Sigmoid colon (tissue), 6 donors: ENCODE measurements at regions not wholly inside any gene's neighbourhood (a gene's known extent, or its start where the extent isn't known, plus 50 kb on each side); places are given as distances from the start of the nearest gene placed in this dataset.

ENCODE experiments used
- DNase-seq: peaks from one replicate; pipeline ENCODE4 v3.0.0-alpha.2; 2019
- H3K27ac ChIP-seq, 4 donors: fragments of 200-600 bp; sonication (generic); one replicate each; pipeline ENCODE4 v1.5.1; 2016 to 2019; ENCODE audit warnings: mild to moderate bottlenecking in 1 of 4
- H3K27me3 ChIP-seq, 3 donors: fragments of 200-600 bp; sonication (generic); one replicate each; pipeline ENCODE4 v1.5.1; 2019; ENCODE audit warnings: mild to moderate bottlenecking in 1 of 3
- H3K36me3 ChIP-seq, 4 donors: fragments of 200-600 bp; sonication (generic); one replicate each; pipeline ENCODE4 v1.5.1; 2016 to 2019
- H3K4me1 ChIP-seq, 4 donors: fragments of 200-600 bp; sonication (generic); one replicate each; pipeline ENCODE4 v1.5.1; 2017 to 2019
- H3K4me3 ChIP-seq, 4 donors: fragments of 200-600 bp; sonication (generic); one replicate each; pipeline ENCODE4 v1.5.1; 2017 to 2019; ENCODE audit warnings: mild to moderate bottlenecking in 2 of 4, moderate library complexity in 1 of 4
- H3K9me3 ChIP-seq, 4 donors: fragments of 200-600 bp in 3 of 4; sonication (generic) in 3 of 4; one replicate each; pipeline versions ENCODE4 v1.5.1 to v1.6.1; 2013 to 2019
- EP300 ChIP-seq, 4 donors: sonication (generic); formaldehyde crosslinking; IDR thresholded peaks; one replicate each; pipeline ENCODE4 v1.6.1; 2017; ENCODE audit warnings: antibody characterized with exemption in 4 of 4
- POLR2A ChIP-seq, 2 donors: fragments of 450-650 bp; IDR thresholded peaks; one replicate each; pipeline ENCODE4 v1.6.1; 2016; ENCODE audit warnings: antibody characterized with exemption in 2 of 2, mild to moderate bottlenecking in 2 of 2, moderate library complexity in 2 of 2
- POLR2AphosphoS5 ChIP-seq, 4 donors: sonication (generic); formaldehyde crosslinking; IDR thresholded peaks; one replicate each; pipeline ENCODE4 v1.6.1; 2017; ENCODE audit warnings: antibody characterized with exemption in 4 of 4
- whole genome bisulfite sequencing, 2 donors: extraction: QIAGEN DNeasy Blood & Tissue Kit; methylation state at CpG; one replicate each; pipeline ENCODE4 v1.1.7; 2013; 5-methylcytosine and 5-hydroxymethylcytosine counted together
- intact Hi-C: fragments of 100-400 bp; cut with DNase I; formaldehyde crosslinking; loops from one replicate; pipeline ENCODE4 v1.15.1; 2023
- TF ChIP-seq, protein P1 (sequence below), 4 experiments: fragments of 450-650 bp in 3 of 4; fragments of 200-600 bp in 1 of 4; IDR thresholded peaks; one replicate each; pipeline ENCODE4 v1.5.1; 2016 to 2019; ENCODE audit warnings: antibody characterized with exemption in 4 of 4, mild to moderate bottlenecking in 3 of 4, moderate library complexity in 2 of 4
- donor health status: healthy with polysubstance abuse.
- donor health status: healthy.

GRCh38 chr6:140176306-140176705, 801.9 kb upstream of the CITED2 start:
- Histone ChIP-seq H3K4me1 (no peaks in the 10 kb centered on the region), H3K36me3 (no peaks in the 10 kb centered on the region), H3K27me3 (no peaks in the 10 kb centered on the region), H3K9me3 (no peaks in the 10 kb centered on the region), H3K4me3 (no peak overlapping the region), H3K27ac (no peak overlapping the region)
- DNase-seq: no peak
- whole genome bisulfite sequencing, 2 donors: 90 to 95% methylated on average over 1 of the region's 1 CpG
- TF ChIP-seq, protein P1, sequence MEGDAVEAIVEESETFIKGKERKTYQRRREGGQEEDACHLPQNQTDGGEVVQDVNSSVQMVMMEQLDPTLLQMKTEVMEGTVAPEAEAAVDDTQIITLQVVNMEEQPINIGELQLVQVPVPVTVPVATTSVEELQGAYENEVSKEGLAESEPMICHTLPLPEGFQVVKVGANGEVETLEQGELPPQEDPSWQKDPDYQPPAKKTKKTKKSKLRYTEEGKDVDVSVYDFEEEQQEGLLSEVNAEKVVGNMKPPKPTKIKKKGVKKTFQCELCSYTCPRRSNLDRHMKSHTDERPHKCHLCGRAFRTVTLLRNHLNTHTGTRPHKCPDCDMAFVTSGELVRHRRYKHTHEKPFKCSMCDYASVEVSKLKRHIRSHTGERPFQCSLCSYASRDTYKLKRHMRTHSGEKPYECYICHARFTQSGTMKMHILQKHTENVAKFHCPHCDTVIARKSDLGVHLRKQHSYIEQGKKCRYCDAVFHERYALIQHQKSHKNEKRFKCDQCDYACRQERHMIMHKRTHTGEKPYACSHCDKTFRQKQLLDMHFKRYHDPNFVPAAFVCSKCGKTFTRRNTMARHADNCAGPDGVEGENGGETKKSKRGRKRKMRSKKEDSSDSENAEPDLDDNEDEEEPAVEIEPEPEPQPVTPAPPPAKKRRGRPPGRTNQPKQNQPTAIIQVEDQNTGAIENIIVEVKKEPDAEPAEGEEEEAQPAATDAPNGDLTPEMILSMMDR (IDR thresholded peaks at IDR 0.05): no peak
- no peak for TF ChIP-seq POLR2A (IDR thresholded peaks at IDR 0.05)
- no peak for TF ChIP-seq EP300 (IDR thresholded peaks at IDR 0.05)
- TF ChIP-seq POLR2AphosphoS5 (IDR thresholded peaks at IDR 0.05): no peak
- intact Hi-C loops: no loop called here

GRCh38 chr6:140175486-140175885, 801.0 kb upstream of the CITED2 start:
- no peak overlapping the region for H3K4me3 ChIP-seq
- no peak for DNase-seq
- no peaks in the 10 kb centered on the region for H3K27me3 ChIP-seq
- intact Hi-C loops: no loop called here
- no peaks in the 10 kb centered on the region for H3K4me1 ChIP-seq
- H3K27ac ChIP-seq: no peak overlapping the region
- TF ChIP-seq POLR2AphosphoS5 (IDR thresholded peaks at IDR 0.05): no peak
- TF ChIP-seq, protein P1 (IDR thresholded peaks at IDR 0.05): no peak
- no peak for TF ChIP-seq POLR2A (IDR thresholded peaks at IDR 0.05)
- TF ChIP-seq EP300 (IDR thresholded peaks at IDR 0.05): no peak
- H3K9me3 ChIP-seq: no peaks in the 10 kb centered on the region
- 75 to 92% methylated on average over 1 of the region's 1 CpG for WGBS, 2 donors
- H3K36me3 ChIP-seq: no peaks in the 10 kb centered on the region

GRCh38 chr6:140174524-140174923, 800.1 kb upstream of the CITED2 start:
- no peaks in the 10 kb centered on the region for H3K4me1 ChIP-seq
- intact Hi-C loops: no loop called here
- H3K36me3 ChIP-seq: no peaks in the 10 kb centered on the region
- no peaks in the 10 kb centered on the region for H3K9me3 ChIP-seq
- DNase-seq: no peak
- TF ChIP-seq POLR2AphosphoS5 (IDR thresholded peaks at IDR 0.05) (no peak), EP300 (IDR thresholded peaks at IDR 0.05) (no peak)
- TF ChIP-seq, protein P1 (IDR thresholded peaks at IDR 0.05): no peak
- H3K27me3 ChIP-seq: no peaks in the 10 kb centered on the region
- H3K27ac ChIP-seq: no peak overlapping the region
- WGBS, 2 donors: 91 to 93% methylated on average over 2 of the region's 2 CpGs
- H3K4me3 ChIP-seq: no peak overlapping the region

DNA sequence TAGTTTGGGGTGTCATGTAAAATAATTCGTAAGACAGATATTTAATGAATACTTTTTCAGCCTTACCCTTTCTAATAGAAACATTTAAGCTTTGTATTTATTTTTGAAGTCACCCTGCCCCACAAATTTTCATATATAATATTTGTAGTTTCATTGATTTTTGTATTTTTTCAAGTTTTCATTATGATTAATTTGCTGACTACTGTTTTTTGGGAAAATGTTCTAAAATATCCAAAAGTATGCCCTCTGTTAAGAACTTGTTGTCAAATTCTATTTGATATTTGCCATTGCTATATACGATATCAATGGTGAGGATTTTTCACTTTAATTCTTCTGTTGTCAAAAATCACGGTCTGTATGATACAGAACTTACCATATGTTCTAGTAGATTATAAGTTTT, 793.9 kb upstream of the CITED2 start:
- WGBS, 2 donors: 94 to 95% methylated on average over 3 of the region's 3 CpGs
- Histone ChIP-seq H3K9me3 (no peaks in the 10 kb centered on the region), H3K4me1 (no peaks in the 10 kb centered on the region), H3K4me3 (no peak overlapping the region), H3K27me3 (no peaks in the 10 kb centered on the region), H3K27ac (no peak overlapping the region), H3K36me3 (no peaks in the 10 kb centered on the region)
- DNase-seq: no peak
- intact Hi-C loops: no loop called here
- TF ChIP-seq EP300 (IDR thresholded peaks at IDR 0.05) (no peak), POLR2A (IDR thresholded peaks at IDR 0.05) (no peak), POLR2AphosphoS5 (IDR thresholded peaks at IDR 0.05) (no peak)
- TF ChIP-seq, protein P1 (IDR thresholded peaks at IDR 0.05): no peak

- Histone ChIP-seq H3K27me3 (no peaks in the 10 kb centered on the region), H3K4me3 (no peak overlapping the region), H3K27ac (no peak overlapping the region), H3K36me3 (no peaks in the 10 kb centered on the region), H3K9me3 (no peaks in the 10 kb centered on the region), H3K4me1 (no peaks in the 10 kb centered on the region)
- 75 to 86% methylated on average over 1 of the region's 1 CpG for WGBS, 2 donors
- no peak for DNase-seq
- TF ChIP-seq, protein P1 (IDR thresholded peaks at IDR 0.05): no peak
- no peak for TF ChIP-seq EP300 (IDR thresholded peaks at IDR 0.05)
- TF ChIP-seq POLR2AphosphoS5 (IDR thresholded peaks at IDR 0.05): no peak
- no peak for TF ChIP-seq POLR2A (IDR thresholded peaks at IDR 0.05)
- intact Hi-C loops: no loop called here
These were observed 786.5 kb upstream of the CITED2 start for GRCh38 chr6:140160909-140161308.
